ENCODE measurements at regions not wholly inside any gene's neighbourhood (a gene's known extent, or its start where the extent isn't known, plus 50 kb on each side); places are given as distances from the start of the nearest gene placed in this dataset.
A peak's percentile ranks its signal among the peaks of the same experiment; 100 is the strongest.
"Not testable (repeated sequence)": the region's sequence is repeated elsewhere in the genome, so short reads cannot be mapped to it uniquely, and the experiment has no call there.

DNA sequence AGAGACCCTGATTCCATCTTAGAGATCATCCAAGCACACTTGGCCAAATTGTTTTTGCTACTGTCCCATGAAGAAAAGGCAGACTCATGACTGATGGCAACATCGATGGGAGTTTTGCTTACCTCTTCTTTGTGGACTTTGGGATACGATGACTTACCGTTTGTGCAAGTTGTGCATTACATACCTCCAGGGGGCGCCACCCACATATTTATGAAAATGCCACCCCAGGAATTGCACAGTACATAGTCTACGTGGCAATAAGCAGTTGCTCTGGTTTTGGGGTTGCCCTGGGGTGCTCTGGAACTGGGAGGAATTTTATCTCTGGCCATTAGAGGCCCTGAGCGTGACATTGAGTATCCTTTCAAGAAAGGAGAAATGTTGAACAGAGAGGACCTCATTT lies 139.0 kb upstream of the CCZ1B start:
- TF ChIP-seq, protein P1, sequence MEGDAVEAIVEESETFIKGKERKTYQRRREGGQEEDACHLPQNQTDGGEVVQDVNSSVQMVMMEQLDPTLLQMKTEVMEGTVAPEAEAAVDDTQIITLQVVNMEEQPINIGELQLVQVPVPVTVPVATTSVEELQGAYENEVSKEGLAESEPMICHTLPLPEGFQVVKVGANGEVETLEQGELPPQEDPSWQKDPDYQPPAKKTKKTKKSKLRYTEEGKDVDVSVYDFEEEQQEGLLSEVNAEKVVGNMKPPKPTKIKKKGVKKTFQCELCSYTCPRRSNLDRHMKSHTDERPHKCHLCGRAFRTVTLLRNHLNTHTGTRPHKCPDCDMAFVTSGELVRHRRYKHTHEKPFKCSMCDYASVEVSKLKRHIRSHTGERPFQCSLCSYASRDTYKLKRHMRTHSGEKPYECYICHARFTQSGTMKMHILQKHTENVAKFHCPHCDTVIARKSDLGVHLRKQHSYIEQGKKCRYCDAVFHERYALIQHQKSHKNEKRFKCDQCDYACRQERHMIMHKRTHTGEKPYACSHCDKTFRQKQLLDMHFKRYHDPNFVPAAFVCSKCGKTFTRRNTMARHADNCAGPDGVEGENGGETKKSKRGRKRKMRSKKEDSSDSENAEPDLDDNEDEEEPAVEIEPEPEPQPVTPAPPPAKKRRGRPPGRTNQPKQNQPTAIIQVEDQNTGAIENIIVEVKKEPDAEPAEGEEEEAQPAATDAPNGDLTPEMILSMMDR (IDR thresholded peaks at IDR 0.05; ENCODE audit: borderline replicate concordance, extremely low read depth, low read length, poor library complexity, severe bottlenecking), result peak; percentile 50
- TF ChIP-seq EZH2 (IDR thresholded peaks at IDR 0.05; ENCODE audit: borderline replicate concordance, low read depth, low read length, severe bottlenecking), result not testable (repeated sequence)

Data from DND-41 (cell line).